HG03196 (cell line): ENCODE measurements at regions not wholly inside any gene's neighbourhood (a gene's known extent, or its start where the extent isn't known, plus 50 kb on each side); places are given as distances from the start of the nearest gene placed in this dataset.

ENCODE experiments used
- ATAC-seq: cut with Tn5 transposase; IDR thresholded peaks from one replicate; pipeline ENCODE4 v1.9.1; 2021; ENCODE audit not compliant: unreplicated experiment

DNA sequence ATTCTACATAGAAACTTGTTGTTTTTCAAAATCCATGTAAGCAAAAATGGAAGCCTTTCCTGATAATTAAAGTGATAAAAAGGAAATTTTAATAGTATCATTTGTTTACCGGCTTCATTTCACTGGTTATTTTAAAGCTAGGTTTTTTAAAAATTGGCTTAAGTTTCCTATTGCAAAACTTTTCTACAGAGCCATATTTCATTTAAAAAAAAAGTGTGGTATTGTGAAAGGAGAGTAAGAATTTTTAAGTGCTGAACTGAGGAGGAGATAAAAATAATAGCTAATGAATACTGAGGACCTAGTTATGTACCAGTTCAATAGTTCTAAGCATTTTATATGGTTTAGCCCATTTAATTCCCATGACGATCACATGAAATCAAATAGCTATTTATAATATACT is 172.2 kb upstream of the COL1A2 start:
- ATAC-seq = no peak

DNA sequence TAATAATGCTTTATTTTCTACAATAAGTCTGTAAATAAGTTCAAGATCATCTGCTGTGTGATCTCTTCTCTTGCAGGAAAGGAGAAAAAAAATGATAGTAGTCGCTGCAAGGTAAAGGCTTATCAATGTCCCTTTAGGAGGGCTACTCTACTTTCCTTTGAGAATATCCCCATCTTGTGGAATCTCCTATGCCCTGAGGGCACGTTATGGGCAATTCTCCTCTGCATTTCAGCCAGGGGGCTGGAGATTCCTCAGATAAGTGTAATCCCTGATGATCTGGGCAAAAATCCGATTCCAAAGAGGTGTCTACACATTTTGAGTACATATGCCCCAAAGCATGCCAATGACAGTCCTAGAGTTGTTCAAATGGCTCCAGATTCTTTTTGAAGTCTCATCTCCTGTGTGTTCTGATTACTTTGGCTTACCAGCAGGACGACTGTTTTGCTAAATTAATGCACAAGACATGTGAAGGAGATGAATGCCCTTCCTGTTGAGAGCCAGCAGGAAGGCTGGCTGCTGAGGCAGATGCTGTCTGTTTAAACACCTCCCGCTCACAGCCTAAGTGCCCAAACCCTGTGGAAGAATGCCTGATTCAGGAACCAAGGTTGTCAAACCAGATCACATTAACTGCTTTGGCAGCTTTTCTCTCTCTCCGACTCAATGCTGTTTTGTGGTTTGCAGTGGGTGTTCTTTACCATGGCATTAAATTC is 171.2 kb upstream of the COL1A2 start:
- no peak for ATAC-seq

DNA sequence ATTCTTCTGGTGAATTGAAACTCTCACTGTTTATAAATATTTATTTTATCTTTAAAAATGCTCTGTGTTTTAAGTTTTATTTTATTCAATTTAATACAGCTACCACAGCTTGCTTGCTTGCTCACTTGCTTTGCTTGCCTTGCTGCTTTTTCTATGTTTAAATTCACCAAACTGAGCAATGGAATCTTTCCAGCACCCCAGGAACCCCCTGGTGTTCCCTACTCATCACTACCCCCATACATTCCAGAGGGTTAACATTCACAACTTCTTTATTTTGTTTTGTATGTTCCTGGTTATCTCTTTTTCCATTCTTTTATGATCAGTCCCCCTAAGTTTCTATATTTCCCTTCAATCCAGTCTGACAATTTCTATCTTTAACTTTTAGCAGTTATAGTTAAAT is 166.5 kb upstream of the COL1A2 start:
- ATAC-seq = no peak

DNA sequence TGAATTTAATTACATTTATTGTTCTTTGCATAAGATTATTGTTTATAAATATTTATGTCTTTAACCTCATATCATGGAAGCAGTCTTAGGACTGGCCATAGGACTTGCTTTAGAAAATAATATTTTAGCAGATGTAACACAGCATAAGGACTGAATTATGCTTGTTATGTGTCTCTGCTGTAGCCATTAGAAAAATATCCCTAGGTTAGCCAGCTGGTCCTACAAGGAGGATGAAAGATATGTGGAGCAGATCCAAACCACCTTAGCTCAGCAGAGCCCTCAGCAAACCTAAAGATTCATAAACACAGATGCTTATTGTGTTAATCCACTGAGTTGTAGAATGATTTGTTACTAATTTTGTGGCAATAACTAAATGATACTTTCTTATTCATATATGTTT is 166.0 kb upstream of the COL1A2 start:
- no peak for ATAC-seq

DNA sequence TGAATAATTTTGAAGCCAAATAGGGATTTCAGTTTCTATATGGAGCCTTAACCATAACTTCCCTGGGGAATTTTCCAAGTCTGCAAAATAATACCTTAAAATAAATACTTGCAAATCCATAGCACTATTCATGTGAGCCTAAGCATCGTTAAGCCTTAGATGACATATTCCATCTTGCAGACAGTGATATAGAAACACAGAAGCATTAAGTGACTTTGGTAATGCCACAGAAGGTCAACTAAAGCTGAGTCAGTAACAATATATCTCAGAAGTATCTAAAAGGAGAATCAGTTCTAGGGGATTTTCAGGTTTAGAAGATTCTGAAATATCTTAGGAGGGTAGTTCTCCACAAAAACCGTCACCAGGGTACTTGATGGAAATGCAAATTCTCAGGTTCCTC is 163.4 kb upstream of the COL1A2 start:
- ATAC-seq = no peak

DNA sequence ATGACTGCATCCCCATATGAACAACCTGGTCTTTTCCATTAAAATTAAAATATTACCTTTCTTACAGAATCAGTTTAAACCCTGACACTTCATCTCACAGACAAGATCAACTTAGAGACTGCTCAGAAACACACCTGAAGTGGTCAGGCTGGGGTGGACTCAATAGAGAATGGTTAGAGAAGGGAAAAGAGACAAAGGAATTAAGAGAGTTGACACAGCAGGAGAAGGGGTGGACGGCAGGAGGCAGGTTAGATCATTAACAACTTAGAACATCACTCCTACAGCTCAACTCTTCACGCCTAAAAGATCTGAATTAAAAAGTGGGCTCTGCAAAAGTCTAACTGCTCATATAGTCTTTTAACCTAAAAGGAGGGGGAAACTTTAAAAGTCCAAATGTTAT is 157.7 kb upstream of the COL1A2 start:
- no peak for ATAC-seq

DNA sequence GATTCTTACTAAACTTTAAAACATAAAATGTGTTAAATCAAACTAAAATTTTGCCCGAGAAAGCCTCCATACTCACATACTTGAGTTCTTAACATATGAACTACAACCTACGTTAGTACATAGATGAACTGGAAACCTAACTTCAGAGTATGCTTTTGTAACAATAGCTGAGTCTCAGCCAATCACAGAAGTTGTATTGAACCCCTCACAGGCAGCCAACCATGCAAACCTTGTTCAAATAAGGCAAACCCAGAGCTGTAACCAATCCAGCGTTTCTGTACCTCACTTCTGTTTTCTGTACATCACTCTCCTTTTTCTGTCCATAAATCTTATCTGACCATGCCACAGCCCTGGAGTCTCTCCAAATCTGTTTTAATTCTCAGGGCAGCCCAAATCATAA is 157.3 kb upstream of the COL1A2 start:
- no peak for ATAC-seq

DNA sequence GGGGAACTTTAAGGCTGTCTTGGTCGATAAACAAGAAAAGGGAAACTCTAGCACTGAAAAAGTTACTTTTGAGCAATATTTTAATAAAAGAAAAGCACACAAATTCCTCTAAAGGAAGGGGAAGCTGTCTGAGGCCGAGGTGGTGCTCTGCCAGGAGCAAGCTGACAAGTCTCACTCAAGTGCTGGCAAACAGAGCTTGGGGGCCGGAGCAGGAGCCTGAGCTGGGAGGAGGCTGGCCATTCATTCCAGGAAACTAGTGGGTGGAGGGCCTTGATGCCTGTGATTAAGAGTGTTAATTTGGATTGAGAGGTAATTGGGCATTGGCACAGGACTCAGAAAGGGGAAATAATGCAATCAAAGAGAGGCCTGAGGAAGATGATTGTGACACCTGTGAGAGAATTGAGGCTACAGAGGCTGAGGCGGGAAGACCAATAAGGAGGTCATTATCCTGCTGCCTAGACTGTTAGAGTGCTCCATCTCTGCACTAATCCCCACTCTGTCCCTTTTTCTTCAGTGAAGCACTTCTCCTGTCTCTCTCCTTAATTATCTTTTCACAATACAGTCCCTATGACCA is 154.9 kb upstream of the COL1A2 start:
- ATAC-seq = no peak

DNA sequence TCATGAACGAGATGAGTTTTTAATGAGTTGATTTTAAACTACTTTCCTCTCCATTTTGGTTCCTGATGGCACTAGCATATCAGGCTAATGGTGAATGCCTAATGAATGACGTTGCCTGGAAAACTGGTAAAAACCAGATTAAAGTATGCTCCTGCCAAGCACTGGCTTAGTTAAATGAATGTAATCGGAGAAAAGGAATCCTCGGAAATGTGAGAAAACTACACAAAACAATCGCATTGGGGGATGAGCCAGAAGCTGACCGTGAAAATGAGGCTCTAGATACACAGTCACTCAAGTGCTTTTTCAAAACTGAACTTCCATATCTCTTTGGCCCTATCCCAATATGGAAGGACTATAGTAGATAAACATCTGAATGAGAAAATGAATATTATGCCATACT is 153.8 kb upstream of the COL1A2 start:
- no peak for ATAC-seq

DNA sequence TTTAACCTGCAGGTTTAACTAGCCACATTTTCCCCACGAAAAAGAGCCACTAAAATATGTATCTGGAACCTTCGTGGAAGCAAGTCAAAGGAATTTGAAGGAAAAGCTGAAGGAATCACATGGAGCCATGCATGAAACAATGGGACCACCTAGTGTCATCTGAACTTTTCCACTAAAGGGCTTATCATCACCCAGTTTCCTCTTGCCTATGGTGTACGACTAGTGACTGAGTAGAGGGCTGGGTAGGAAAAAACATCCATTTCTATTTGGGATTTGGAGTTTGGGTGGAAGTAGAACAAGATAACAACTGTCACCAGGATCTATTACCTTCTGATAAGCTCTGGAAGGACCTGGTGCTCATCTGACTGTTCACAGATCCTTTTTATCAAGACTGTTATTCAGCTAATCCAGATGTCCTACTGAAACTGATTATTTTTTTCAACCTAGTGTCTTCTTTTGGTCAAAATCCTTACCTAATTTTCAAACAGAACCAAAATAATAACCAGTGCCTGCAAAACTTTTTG is 153.2 kb upstream of the COL1A2 start:
- no peak for ATAC-seq

DNA sequence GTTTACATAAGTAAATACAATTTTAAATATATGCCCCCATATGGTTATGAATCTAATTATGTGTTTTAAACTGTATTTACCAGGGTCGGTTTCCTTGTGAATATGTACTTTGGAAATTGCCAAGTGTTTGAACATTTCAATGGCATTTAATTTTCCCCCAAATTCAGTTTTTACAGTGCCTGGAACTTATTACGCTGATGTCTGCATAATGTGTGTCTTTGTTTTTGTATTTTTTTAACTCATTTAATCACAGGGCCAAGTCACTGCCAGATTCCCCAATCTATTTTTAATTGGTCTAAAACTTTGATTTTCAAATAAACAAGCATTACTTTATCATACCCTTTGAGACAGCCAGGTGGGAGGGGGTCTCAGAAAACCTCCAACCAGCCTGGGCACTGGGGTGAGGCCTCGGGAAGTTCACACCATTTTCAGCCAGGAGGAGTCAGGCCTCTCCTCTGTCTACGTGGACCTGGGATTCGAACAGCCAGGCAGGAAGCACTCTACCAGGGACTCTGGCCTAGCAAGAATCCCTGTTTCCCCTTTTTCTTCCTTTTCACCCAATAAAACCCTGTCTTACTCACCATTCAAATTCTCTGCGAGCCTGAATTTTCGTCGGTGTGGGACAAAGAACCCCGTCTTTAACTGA is 151.5 kb upstream of the COL1A2 start:
- ATAC-seq = no peak

DNA sequence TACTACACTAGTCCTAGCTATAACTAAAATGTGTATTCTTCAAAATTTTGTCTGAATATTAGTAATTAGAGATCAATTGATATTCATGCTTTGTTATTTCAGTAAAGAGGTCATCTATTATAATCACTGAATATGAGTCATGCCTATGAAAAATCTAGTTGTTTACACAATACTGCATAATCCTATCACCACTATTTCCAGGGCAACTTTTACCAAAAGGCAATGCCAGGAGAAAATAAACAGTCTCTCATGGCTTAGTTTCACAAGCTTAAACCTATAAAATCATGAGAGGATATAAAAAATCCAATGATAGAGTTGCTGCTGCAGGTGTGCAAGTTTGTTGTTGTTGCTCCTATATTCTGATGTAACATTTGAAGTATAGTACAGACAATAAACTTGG is 149.9 kb upstream of the COL1A2 start:
- no peak for ATAC-seq

DNA sequence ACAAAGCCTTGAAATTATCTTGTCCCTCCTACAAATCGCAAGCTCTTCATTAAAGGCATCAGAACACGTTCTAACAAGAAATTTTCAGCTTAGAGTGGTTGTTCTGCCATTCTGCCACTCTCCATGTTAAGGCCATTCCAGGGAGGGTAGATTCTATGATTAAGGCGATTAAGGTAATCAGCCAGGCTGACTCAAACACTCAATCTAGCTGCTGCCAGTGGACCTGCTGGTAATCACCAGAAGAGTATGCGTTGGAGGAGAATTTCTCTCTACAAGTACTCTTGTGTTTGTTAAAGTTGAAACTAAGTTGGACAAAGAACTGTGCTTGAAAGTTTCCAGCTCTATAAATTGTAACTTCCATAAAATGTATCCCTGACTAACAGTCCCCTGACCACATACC is 149.2 kb upstream of the COL1A2 start:
- ATAC-seq = no peak

DNA sequence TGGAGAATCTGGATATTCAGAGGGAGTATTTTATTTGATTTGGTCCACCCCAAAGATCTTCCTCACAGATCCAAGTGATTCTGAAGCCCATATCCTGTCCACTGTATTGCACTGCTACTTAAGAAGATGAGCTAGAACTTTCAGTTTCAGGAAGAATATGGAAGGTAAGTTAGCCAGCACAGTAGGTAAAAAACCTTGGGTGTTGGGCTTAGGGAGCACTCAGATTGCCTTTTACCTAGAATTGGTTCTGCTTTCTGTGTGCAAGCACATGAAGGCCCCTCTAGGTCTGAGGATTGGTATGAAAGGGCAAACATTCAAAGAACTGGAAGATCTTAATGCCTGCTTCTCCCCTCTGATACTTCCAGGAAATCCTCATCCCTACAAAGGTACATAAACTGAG is 146.7 kb upstream of the COL1A2 start:
- ATAC-seq = no peak

DNA sequence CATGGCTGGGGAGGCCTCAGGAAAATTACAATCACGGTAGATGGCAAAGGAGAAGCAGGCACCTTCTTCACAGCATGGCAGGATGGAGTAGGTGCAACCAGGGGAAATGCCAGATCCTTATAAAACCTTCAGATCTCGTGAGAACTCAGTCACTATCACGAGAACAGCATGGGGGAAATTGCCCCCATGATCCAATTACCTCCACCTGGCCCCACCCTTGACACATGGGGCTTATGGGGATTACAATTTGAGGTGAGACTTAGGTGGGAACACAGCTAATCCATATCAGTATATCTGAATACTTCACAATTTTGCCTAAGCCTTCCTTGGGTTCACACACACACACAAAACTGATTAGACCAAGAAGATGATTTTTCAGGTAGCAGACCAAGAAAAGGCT is 145.1 kb upstream of the COL1A2 start:
- no peak for ATAC-seq

DNA sequence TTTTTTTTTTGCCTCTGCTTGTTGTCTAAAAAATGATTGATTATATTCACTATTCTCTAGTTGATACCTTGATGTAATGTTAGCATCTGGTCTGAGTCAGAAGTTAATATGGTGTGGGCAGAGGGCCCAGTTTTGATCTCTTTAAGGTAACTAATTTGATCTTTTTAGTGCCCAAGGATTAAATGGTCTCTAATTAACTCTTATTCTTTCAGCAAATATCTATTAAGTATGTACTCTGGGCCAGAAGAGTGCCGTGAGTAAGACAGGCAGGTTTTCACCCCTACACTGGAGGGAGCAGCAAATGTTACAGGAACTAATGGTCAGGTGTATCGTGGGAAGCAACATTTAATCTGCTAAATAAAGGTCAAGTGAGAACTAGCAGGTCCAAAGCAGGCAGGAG is 144.6 kb upstream of the COL1A2 start:
- ATAC-seq = no peak

DNA sequence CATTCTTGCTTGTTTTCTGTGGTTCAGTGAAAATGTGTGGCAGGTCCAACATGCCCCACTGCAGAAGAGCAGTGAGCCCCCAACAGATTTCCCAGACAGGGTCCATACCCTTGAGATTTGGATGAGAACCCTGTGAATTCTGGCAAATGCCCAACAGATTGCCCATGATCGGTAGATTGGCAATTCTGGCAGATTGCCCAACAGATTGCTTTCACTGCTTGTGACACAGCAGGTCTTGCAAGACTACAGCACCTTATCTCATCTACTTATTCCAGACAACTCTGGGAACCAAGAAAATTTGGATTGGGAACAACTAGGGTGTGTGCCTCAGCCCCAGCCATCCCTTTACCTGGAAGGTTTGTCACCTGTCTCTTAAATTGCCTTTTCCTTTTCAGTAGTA is 143.7 kb upstream of the COL1A2 start:
- ATAC-seq = no peak

DNA sequence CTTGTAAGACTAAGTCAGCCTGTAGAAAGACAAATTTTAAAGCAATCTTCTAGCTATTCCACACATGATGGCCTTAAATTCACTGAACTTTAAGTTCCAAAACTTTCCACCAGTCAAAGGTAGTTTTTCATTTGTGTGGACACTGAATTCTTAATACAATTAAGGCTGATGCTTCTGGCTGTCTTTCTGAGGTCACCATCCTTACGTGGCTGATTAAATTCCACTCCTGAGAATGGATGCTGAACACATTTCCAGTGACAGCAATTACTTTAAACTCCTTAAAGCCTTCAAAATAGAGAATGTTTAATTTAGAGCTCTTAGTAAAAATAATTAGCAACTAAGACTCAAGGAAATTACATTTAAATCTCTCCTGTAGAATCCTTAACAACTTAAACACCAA is 142.6 kb upstream of the COL1A2 start:
- no peak for ATAC-seq

DNA sequence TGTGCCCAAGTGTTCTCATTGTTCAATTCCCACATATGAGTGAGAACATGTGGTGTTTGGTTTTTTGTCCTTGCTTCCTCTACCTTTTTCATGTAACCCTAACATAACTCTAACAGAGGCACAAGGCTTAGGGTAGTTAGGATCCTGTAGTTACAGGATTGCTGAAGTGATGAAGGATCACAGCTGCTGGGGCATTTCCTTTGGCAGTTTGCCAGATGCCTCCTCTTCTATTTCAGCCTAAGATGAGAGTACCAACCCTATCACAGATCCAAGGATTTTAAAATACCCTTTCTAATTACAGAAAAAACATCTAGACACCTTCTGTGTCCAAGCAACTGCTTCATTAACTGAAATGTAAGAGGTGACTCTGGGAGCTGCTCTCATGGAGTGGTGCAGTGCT is 141.7 kb upstream of the COL1A2 start:
- ATAC-seq = no peak

DNA sequence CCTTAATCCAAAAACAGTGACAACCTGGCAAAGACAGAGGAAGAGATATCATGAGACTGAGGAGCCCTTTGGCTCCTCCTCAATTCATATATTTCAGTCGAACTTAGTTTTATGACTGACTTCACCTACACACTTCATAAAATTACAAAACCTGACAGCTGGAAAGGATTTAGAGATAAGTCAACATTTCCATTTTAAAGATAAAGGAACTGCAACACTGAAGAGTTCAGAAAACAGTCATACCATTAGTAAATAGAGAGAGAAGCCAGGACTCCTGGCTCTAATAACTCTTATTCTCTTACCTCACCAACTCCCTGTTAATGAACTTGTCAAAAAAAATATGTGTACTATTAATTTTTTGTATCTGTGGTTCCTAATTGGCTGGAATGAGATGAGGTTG is 141.0 kb upstream of the COL1A2 start:
- no peak for ATAC-seq

DNA sequence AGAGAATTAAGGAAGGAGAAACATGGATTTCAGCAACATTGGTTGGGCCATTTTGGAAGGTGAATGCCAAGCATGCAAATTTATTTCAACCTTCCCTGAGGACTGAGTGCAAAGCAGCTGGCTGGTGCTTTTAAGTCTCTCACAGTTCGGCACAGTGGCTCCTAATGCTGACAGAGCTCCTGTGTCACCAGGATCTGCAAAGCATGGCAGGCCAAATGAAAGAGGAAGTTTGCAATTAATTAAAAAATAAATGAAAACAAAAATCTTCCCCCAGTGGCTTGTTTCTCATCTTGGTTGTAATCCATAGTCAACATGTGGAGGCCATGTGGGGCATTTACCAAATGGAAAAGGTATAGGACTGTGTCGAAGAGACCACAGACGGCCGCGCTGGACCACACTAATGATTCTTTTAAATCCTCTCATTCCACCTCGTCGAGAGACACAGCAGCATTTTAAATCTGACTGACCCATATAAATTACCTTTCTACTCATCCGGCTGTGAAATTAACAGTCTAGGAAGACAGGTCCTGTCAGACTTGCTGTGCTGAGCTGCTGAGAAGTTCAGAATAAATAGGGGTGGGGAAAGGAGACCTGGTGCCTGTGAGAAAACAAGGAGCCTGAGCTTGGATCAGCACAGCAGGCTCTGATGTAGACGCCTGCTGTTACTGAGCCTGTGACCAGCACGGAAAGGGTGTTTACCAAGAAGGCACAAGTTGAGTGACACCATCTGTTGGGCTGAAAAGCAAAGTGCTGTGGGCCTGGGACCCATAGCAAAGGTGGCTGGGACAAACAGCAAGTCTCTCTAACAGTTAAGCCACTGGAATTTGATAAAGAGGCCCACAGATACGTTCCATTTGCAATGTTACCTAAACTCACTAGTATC is 136.0 kb upstream of the COL1A2 start:
- no peak for ATAC-seq

DNA sequence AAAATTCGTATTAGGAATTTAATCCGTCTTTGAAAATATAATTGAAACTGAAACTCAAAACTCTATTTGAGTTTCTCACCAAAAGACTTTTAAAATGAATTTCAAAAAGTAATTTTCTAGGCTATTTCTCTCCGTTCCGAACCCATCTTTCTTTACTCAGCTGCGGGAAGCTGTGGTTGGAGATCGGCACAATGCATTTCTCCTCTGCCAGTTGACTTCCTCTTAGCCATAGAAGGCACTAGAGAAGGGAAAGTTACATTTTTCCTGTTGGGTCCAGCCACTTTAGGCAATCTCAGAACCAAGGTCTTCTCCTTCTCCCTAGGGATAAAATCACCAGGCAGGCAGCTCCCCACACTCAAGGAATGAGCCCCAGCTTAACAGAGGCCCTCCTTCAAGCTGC is 133.6 kb upstream of the COL1A2 start:
- no peak for ATAC-seq
